H1 (cell line): ENCODE measurements at regions not wholly inside any gene's neighbourhood (a gene's known extent, or its start where the extent isn't known, plus 50 kb on each side); places are given as distances from the start of the nearest gene placed in this dataset.

Source experiments
- CTCF ChIA-PET: fragments of 300-600 bp; sonication (Branson Sonifier 250); formaldehyde crosslinking; loops from one replicate; lab custom pipeline; 2021; ENCODE audit not compliant: partially characterized antibody; lab: Charles Lee
- POLR2A ChIA-PET: fragments of 300-600 bp; sonication (Branson Sonifier 250); formaldehyde crosslinking; loops from one replicate; lab custom pipeline; 2021; ENCODE audit warnings: inconsistent platforms; ENCODE audit not compliant: partially characterized antibody; lab: Charles Lee
- DNase-seq, 2 experiments: peaks; one replicate each; pipeline versions ENCODE4 v3.0.0 to v3.0.0-alpha.2; 2010 to 2022; ENCODE audit warnings: low spot score in 2 of 2, low read depth in 1 of 2, mixed read lengths in 1 of 2
- FAIRE-seq: peaks from 2 replicates; lab custom pipeline; 2011; peaks lifted over from hg19 to GRCh38; lab: Jason Lieb, UNC
- H2AFZ ChIP-seq: 2 replicates; pipeline ENCODE4 v1.8.1; 2012; ENCODE audit warnings: low read length, inconsistent platforms
- H2AK5ac ChIP-seq: 2 replicates; pipeline ENCODE4 v1.6.1; 2013; ENCODE audit warnings: low read depth, low read length
- H2BK120ac ChIP-seq: replicated peaks from 2 replicates; pipeline ENCODE3; 2013; ENCODE audit warnings: low read depth, low read length, inconsistent platforms
- H2BK12ac ChIP-seq: 2 replicates; pipeline ENCODE4 v1.6.1; 2013; ENCODE audit warnings: low read depth, low read length
- H2BK15ac ChIP-seq: 2 replicates; pipeline ENCODE4 v1.6.1; 2013; ENCODE audit warnings: low read length
- H2BK20ac ChIP-seq: 2 replicates; pipeline ENCODE4 v1.6.1; 2013; ENCODE audit warnings: low read length
- H2BK5ac ChIP-seq: 2 replicates; pipeline ENCODE4 v1.6.1; 2013; ENCODE audit warnings: low read depth, low read length
- H3K14ac ChIP-seq: 2 replicates; pipeline ENCODE4 v1.6.1; 2013; ENCODE audit warnings: inconsistent platforms; ENCODE audit not compliant: insufficient read length
- H3K18ac ChIP-seq: 2 replicates; pipeline ENCODE4 v1.6.1; 2013; ENCODE audit warnings: low read length; ENCODE audit errors: extremely low read depth
- H3K23ac ChIP-seq: 2 replicates; pipeline ENCODE4 v1.6.1; 2013; ENCODE audit warnings: inconsistent platforms; ENCODE audit not compliant: insufficient read length
- H3K23me2 ChIP-seq: 2 replicates; pipeline ENCODE4 v1.6.1; 2013; ENCODE audit warnings: low read depth, low read length
- H3K27ac ChIP-seq: 2 replicates; pipeline ENCODE4 v1.6.1; 2011; ENCODE audit warnings: low read depth, low read length, inconsistent platforms
- H3K27me3 ChIP-seq, 4 experiments: replicated peaks in 1 of 4; 1 replicate in 1 of 4; 2 replicates in 3 of 4; pipeline versions ENCODE4 v1.6.1 to v1.8.1; 2011 to 2013; ENCODE audit warnings: low read length in 3 of 4, mild to moderate bottlenecking in 3 of 4, inconsistent platforms in 2 of 4, mixed read lengths in 2 of 4, moderate library complexity in 1 of 4; ENCODE audit not compliant: control insufficient read depth in 3 of 4, insufficient read depth in 3 of 4; ENCODE audit errors: extremely low read depth in 1 of 4
- H3K36me3 ChIP-seq, 4 experiments: 2 replicates each; pipeline versions ENCODE4 v1.6.1 to v1.8.1; 2011 to 2013; ENCODE audit warnings: mild to moderate bottlenecking in 4 of 4, low read length in 3 of 4, moderate library complexity in 2 of 4, control low read depth in 1 of 4, inconsistent platforms in 1 of 4; ENCODE audit not compliant: insufficient read depth in 4 of 4, control insufficient read depth in 2 of 4
- H3K4ac ChIP-seq: replicated peaks from 2 replicates; pipeline ENCODE3; 2013; ENCODE audit warnings: low read length, low read depth, mixed read lengths, inconsistent platforms; ENCODE audit not compliant: insufficient read length
- H3K4me1 ChIP-seq, 4 experiments: replicated peaks in 1 of 4; 1 replicate in 1 of 4; 2 replicates in 3 of 4; pipeline versions ENCODE4 v1.6.1 to v1.8.1; 2011 to 2013; ENCODE audit warnings: low read length in 3 of 4, inconsistent platforms in 2 of 4, mixed read lengths in 1 of 4; ENCODE audit not compliant: insufficient read depth in 4 of 4, control insufficient read depth in 3 of 4
- H3K4me2 ChIP-seq, 2 experiments: 2 replicates each; pipeline versions ENCODE4 v1.6.1 to v1.8.1; 2011 to 2013; ENCODE audit warnings: low read depth in 2 of 2, low read length in 2 of 2, control low read depth in 1 of 2, inconsistent platforms in 1 of 2, mild to moderate bottlenecking in 1 of 2; ENCODE audit not compliant: insufficient read depth in 1 of 2
- H3K4me3 ChIP-seq, 4 experiments: fragments of 200-600, 300-600 bp in 1 of 4; sonication (generic), shearing (Covaris generic), sonication (Bioruptor Twin) in 1 of 4; 2 replicates each; pipeline versions ENCODE4 v1.5.1 to v1.8.1; 2011 to 2016; ENCODE audit warnings: low read length in 4 of 4, low read depth in 3 of 4, control low read depth in 2 of 4, inconsistent platforms in 2 of 4, mild to moderate bottlenecking in 2 of 4, mixed read lengths in 1 of 4, moderate library complexity in 1 of 4; ENCODE audit not compliant: insufficient read depth in 2 of 4; ENCODE audit errors: extremely low read depth in 1 of 4
- H3K56ac ChIP-seq: replicated peaks from 2 replicates; pipeline ENCODE3; 2013; ENCODE audit warnings: low read depth, mild to moderate bottlenecking, mixed read lengths, low read length, inconsistent platforms; ENCODE audit not compliant: insufficient read length
- H3K79me1 ChIP-seq: 2 replicates; pipeline ENCODE4 v1.6.1; 2013; ENCODE audit warnings: low read depth, low read length, control low read depth
- H3K79me2 ChIP-seq, 2 experiments: 2 replicates each; pipeline versions ENCODE4 v1.6.1 to v1.8.1; 2012 to 2013; ENCODE audit warnings: low read length in 2 of 2, mild to moderate bottlenecking in 2 of 2, inconsistent platforms in 1 of 2; ENCODE audit not compliant: insufficient read depth in 2 of 2, control insufficient read depth in 1 of 2
- H3K9ac ChIP-seq, 4 experiments: replicated peaks in 1 of 4; 1 replicate in 1 of 4; 2 replicates in 3 of 4; pipeline versions ENCODE4 v1.6.1 to v1.8.1; 2011 to 2013; ENCODE audit warnings: low read depth in 3 of 4, low read length in 3 of 4, control low read depth in 2 of 4, mild to moderate bottlenecking in 2 of 4, moderate library complexity in 2 of 4, inconsistent platforms in 1 of 4; ENCODE audit errors: extremely low read depth in 1 of 4
- H3K9me3 ChIP-seq, 2 experiments: 2 replicates each; pipeline versions ENCODE4 v1.6.1 to v1.8.1; 2012 to 2013; ENCODE audit warnings: mild to moderate bottlenecking in 2 of 2, moderate library complexity in 2 of 2, control low read depth in 1 of 2, inconsistent platforms in 1 of 2, low read depth in 1 of 2, low read length in 1 of 2, mixed read lengths in 1 of 2; ENCODE audit not compliant: insufficient read depth in 2 of 2
- H4K20me1 ChIP-seq, 2 experiments: replicated peaks in 1 of 2; 2 replicates each; pipeline versions ENCODE3 to v1.8.1; 2011 to 2013; ENCODE audit warnings: inconsistent platforms in 2 of 2, low read length in 2 of 2, mild to moderate bottlenecking in 1 of 2; ENCODE audit not compliant: insufficient read depth in 2 of 2, control insufficient read depth in 1 of 2
- H4K5ac ChIP-seq: 2 replicates; pipeline ENCODE4 v1.6.1; 2013; ENCODE audit warnings: low read length, low read depth, mixed read lengths, inconsistent platforms; ENCODE audit not compliant: insufficient read length
- H4K8ac ChIP-seq: 2 replicates; pipeline ENCODE4 v1.8.0; 2013; ENCODE audit warnings: mild to moderate bottlenecking, moderate library complexity, low read length, inconsistent platforms; ENCODE audit not compliant: insufficient read depth; ENCODE audit errors: extremely low read depth
- H4K91ac ChIP-seq: replicated peaks from 2 replicates; pipeline ENCODE3; 2013; ENCODE audit warnings: low read length, mixed read lengths, inconsistent platforms; ENCODE audit not compliant: insufficient read length
- ASH2L ChIP-seq: fragments of 200-600, 300-600 bp; sonication (generic); IDR thresholded peaks from one replicate; pipeline ENCODE4 v1.7.1; 2017; ENCODE audit warnings: low read length
- ATF3 ChIP-seq: IDR thresholded peaks from 2 replicates; pipeline ENCODE4 v1.6.1; 2011; ENCODE audit warnings: low read depth, mild to moderate bottlenecking, low read length; ENCODE audit not compliant: insufficient read depth
- CHD1 ChIP-seq: IDR thresholded peaks from 2 replicates; pipeline ENCODE4 v1.6.1; 2012; ENCODE audit warnings: low read depth, low read length, improper control_type of control experiment
- CREB1 ChIP-seq: IDR thresholded peaks from 2 replicates; pipeline ENCODE4 v1.6.1; 2012; ENCODE audit warnings: inconsistent platforms
- FOSL1 ChIP-seq: IDR thresholded peaks from 2 replicates; pipeline ENCODE4 v1.6.1; 2011; ENCODE audit warnings: mild to moderate bottlenecking, low read depth, low read length, moderate library complexity; ENCODE audit not compliant: insufficient read depth
- HDAC2 ChIP-seq, 2 experiments: fragments of 300-600 bp in 1 of 2; sonication (generic) in 1 of 2; IDR thresholded peaks; 2 replicates each; pipeline ENCODE4 v1.6.1; 2011 to 2012; ENCODE audit warnings: low read depth in 2 of 2, low read length in 2 of 2, mild to moderate bottlenecking in 2 of 2, moderate library complexity in 2 of 2, borderline replicate concordance in 1 of 2, inconsistent platforms in 1 of 2
- KDM1A ChIP-seq: fragments of 200-600, 300-600 bp; sonication (generic); IDR thresholded peaks from 2 replicates; pipeline ENCODE4 v1.7.1; 2016; ENCODE audit warnings: mild to moderate bottlenecking, low read length, borderline replicate concordance
- MAFK ChIP-seq: IDR thresholded peaks from 2 replicates; pipeline ENCODE4 v1.6.1; 2012; ENCODE audit warnings: low read depth, mild to moderate bottlenecking, improper control_type of control experiment, low read length
- POLR2A ChIP-seq, 2 experiments: IDR thresholded peaks; 1 replicate in 1 of 2; 2 replicates in 1 of 2; pipeline ENCODE4 v1.6.1; 2011; ENCODE audit warnings: low read depth in 2 of 2, low read length in 2 of 2, mild to moderate bottlenecking in 2 of 2; ENCODE audit errors: control extremely low read depth in 1 of 2
- RNF2 ChIP-seq: fragments of 200-900, 300-1000 bp; sonication (generic); IDR thresholded peaks from 2 replicates; pipeline ENCODE4 v1.7.1; 2016; ENCODE audit warnings: borderline replicate concordance, low read depth, mild to moderate bottlenecking, antibody characterized with exemption, low read length; ENCODE audit not compliant: poor library complexity, severe bottlenecking; ENCODE audit errors: missing control alignments
- SP1 ChIP-seq: IDR thresholded peaks from 2 replicates; pipeline ENCODE4 v1.6.1; 2011; ENCODE audit warnings: low read depth, low read length
- TAF7 ChIP-seq: optimal IDR thresholded peaks from 2 replicates; pipeline ENCODE3; 2011; ENCODE audit warnings: low read depth, mild to moderate bottlenecking, inconsistent platforms, low read length, moderate library complexity, borderline replicate concordance
- ZNF274 ChIP-seq: IDR thresholded peaks from 2 replicates; pipeline ENCODE4 v1.7.0; 2012; ENCODE audit warnings: low read length, borderline replicate concordance; ENCODE audit errors: extremely low read depth
- WGBS, 2 experiments: shearing (Covaris generic) in 1 of 2; methylation state at CpG; one replicate each; pipeline versions ENCODE4 v1.1.6 to v1.1.7; 2013 to 2015; ENCODE audit warnings: low lambda C conversion rate in 2 of 2, mixed read lengths in 2 of 2, inconsistent platforms in 1 of 2, low coverage in 1 of 2, missing lambda C conversion rate in 1 of 2; ENCODE audit not compliant: insufficient replicate concordance in 2 of 2, insufficient coverage in 1 of 2, insufficient read length in 1 of 2; ENCODE audit errors: extremely low coverage in 1 of 2, missing lambda C conversion rate in 1 of 2; 5-methylcytosine and 5-hydroxymethylcytosine counted together

GRCh38 chr12:91418221-91419090 lies 235.8 kb upstream of the DCN start:
- no peak overlapping the region for H3K4ac ChIP-seq
- no peak overlapping the region for H4K5ac ChIP-seq
- H2BK15ac ChIP-seq = no peak overlapping the region
- H2BK5ac ChIP-seq = no peak overlapping the region
- no peak overlapping the region for H3K9ac ChIP-seq
- no peak overlapping the region for H3K4me3 ChIP-seq
- H3K18ac ChIP-seq = no peak overlapping the region
- H3K56ac ChIP-seq = no peak overlapping the region
- no peak overlapping the region for H4K91ac ChIP-seq
- no peaks in the 10 kb centered on the region for H3K9me3 ChIP-seq
- no peaks in the 10 kb centered on the region for H3K36me3 ChIP-seq
- no peaks in the 10 kb centered on the region for H3K27me3 ChIP-seq
- no peak for DNase-seq
- H2AK5ac ChIP-seq = no peak overlapping the region
- no peak overlapping the region for H4K8ac ChIP-seq
- no peaks in the 10 kb centered on the region for H3K79me2 ChIP-seq
- no peak overlapping the region for H3K4me2 ChIP-seq
- H2BK20ac ChIP-seq = no peak overlapping the region
- FAIRE-seq = no peak
- no peaks in the 10 kb centered on the region for H3K23me2 ChIP-seq
- ChIA-PET POLR2A (no interaction called here), CTCF (no interaction called here)
- peaks cover 0 to 7% (median 0%) of the 10 kb centered on the region in 4 experiments; a peak in 2 of 7 replicates for H3K4me1 ChIP-seq
- H2AFZ ChIP-seq = no peak overlapping the region
- H2BK12ac ChIP-seq = no peak overlapping the region
- 94% methylated on average over 1 of the region's 1 CpG; no CpG with 5 or more reads in 1 of the 2 experiments for WGBS, 2 experiments
- H3K27ac ChIP-seq = no peak overlapping the region
- no peak overlapping the region for H2BK120ac ChIP-seq
- no peaks in the 10 kb centered on the region for H3K79me1 ChIP-seq
- no peak overlapping the region for H3K14ac ChIP-seq
- H3K23ac ChIP-seq = no peak overlapping the region
- no peaks in the 10 kb centered on the region for H4K20me1 ChIP-seq
- TF ChIP-seq MAFK = no peak
- TF ChIP-seq CREB1 = no peak
- TF ChIP-seq TAF7 = no peak
- no peak for TF ChIP-seq CHD1
- no peak for TF ChIP-seq ZNF274
- TF ChIP-seq ATF3 = no peak
- no peak for TF ChIP-seq ASH2L
- no peak for TF ChIP-seq SP1
- no peak for TF ChIP-seq KDM1A
- no peak for TF ChIP-seq RNF2
- TF ChIP-seq FOSL1 = no peak
- no peak for TF ChIP-seq POLR2A (IDR thresholded peaks at IDR 0.05; ENCODE audit: control extremely low read depth in 1 of 2, low read depth in 2 of 2, low read length in 2 of 2)
- TF ChIP-seq HDAC2 (IDR thresholded peaks at IDR 0.05; ENCODE audit: borderline replicate concordance in 1 of 2, low read depth in 2 of 2, low read length in 2 of 2) = no peak
